ENCODE measurements at regions not wholly inside any gene's neighbourhood (a gene's known extent, or its start where the extent isn't known, plus 50 kb on each side); places are given as distances from the start of the nearest gene placed in this dataset.
"Not testable (repeated sequence)": the region's sequence is repeated elsewhere in the genome, so short reads cannot be mapped to it uniquely, and the experiment has no call there.

DNA sequence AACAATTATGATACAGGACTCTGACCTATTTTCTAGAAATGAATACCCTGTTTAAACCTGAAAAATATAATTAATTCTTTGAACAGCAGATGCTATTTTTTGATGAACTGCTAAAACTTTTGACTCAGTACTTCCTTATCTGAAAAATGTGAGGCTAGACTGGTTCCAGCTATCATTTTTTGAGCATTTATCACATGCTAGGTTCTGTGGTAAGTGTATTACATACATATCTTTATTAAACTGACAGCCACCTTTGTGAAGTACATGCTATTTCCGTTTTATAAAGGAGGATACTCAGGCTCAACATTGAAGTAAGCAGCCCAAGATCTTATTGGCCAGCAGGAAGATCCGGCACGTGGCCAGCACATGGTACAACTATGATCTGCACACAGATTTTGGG lies 459.8 kb upstream of the SEL1L start:
- Histone ChIP-seq H3K9me3 (ENCODE audit: control insufficient read depth, low read length) (no peaks in the 10 kb centered on the region), H3K27me3 (replicated peaks; ENCODE audit: control insufficient read depth, insufficient read depth, low read length) (no peaks in the 10 kb centered on the region), H3K4me1 (ENCODE audit: control insufficient read depth, insufficient read depth, low read length) (no peaks in the 10 kb centered on the region), H3K9ac (ENCODE audit: low read length) (no peak overlapping the region), H3K4me3 (ENCODE audit: low read length) (no peak overlapping the region), H3K36me3 (ENCODE audit: control insufficient read depth, insufficient read depth, low read length, severe bottlenecking) (no peaks in the 10 kb centered on the region)
- DNase-seq (ENCODE audit: low read depth): no peak

GRCh38 chr14:82003426-82003825 lies 469.8 kb upstream of the SEL1L start:
- DNase-seq (ENCODE audit: low read depth): no peak
- Histone ChIP-seq H3K4me1 (ENCODE audit: control insufficient read depth, insufficient read depth, low read length) (no peaks in the 10 kb centered on the region), H3K4me3 (ENCODE audit: low read length) (no peak overlapping the region), H3K27me3 (replicated peaks; ENCODE audit: control insufficient read depth, insufficient read depth, low read length) (no peaks in the 10 kb centered on the region), H3K36me3 (ENCODE audit: control insufficient read depth, insufficient read depth, low read length, severe bottlenecking) (no peaks in the 10 kb centered on the region), H3K9me3 (ENCODE audit: control insufficient read depth, low read length) (no peaks in the 10 kb centered on the region), H3K9ac (ENCODE audit: low read length) (no peak overlapping the region)

GRCh38 chr14:82009076-82009475 lies 475.4 kb upstream of the SEL1L start:
- no peak for DNase-seq (ENCODE audit: low read depth)
- Histone ChIP-seq H3K36me3 (ENCODE audit: control insufficient read depth, insufficient read depth, low read length, severe bottlenecking) (no peaks in the 10 kb centered on the region), H3K9me3 (ENCODE audit: control insufficient read depth, low read length) (peaks cover 13% of the 10 kb centered on the region), H3K4me1 (ENCODE audit: control insufficient read depth, insufficient read depth, low read length) (no peaks in the 10 kb centered on the region), H3K4me3 (ENCODE audit: low read length) (no peak overlapping the region), H3K27me3 (replicated peaks; ENCODE audit: control insufficient read depth, insufficient read depth, low read length) (no peaks in the 10 kb centered on the region), H3K9ac (ENCODE audit: low read length) (no peak overlapping the region)

- H3K9ac ChIP-seq (ENCODE audit: low read length): no peak overlapping the region
- H3K36me3 ChIP-seq (ENCODE audit: control insufficient read depth, insufficient read depth, low read length, severe bottlenecking): no peaks in the 10 kb centered on the region
- no peak for DNase-seq (ENCODE audit: low read depth)
- peaks cover 13% of the 10 kb centered on the region for H3K9me3 ChIP-seq (ENCODE audit: control insufficient read depth, low read length)
- no peaks in the 10 kb centered on the region for H3K4me1 ChIP-seq (ENCODE audit: control insufficient read depth, insufficient read depth, low read length)
- H3K27me3 ChIP-seq (replicated peaks; ENCODE audit: control insufficient read depth, insufficient read depth, low read length): no peaks in the 10 kb centered on the region
- H3K4me3 ChIP-seq (ENCODE audit: low read length): no peak overlapping the region
These were observed 476.3 kb upstream of the SEL1L start for GRCh38 chr14:82009993-82010392.

DNA sequence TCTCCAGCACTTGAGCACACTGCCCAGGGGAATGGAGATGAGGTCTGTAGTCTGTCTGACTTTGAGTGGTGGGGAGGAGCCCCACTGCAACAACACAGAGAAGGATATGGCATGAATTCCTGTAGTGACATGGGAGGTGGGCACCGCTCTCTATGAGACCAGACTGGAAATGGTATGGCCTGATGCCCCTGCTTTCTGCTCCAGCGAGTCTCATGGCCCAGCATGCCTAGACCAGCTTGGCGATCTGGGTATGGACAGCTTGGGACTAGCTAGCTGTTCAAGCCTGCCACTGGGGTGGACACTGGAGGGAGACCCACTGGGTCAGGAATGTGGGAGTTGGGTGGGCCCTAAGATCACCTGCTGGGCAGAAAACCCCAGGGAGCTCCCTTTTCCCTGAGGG lies 477.8 kb upstream of the SEL1L start:
- H3K9ac ChIP-seq (ENCODE audit: low read length): no peak overlapping the region
- H3K27me3 ChIP-seq (replicated peaks; ENCODE audit: control insufficient read depth, insufficient read depth, low read length): no peaks in the 10 kb centered on the region
- no peaks in the 10 kb centered on the region for H3K4me1 ChIP-seq (ENCODE audit: control insufficient read depth, insufficient read depth, low read length)
- DNase-seq (ENCODE audit: low read depth): no peak
- peaks cover 13% of the 10 kb centered on the region for H3K9me3 ChIP-seq (ENCODE audit: control insufficient read depth, low read length)
- no peak overlapping the region for H3K4me3 ChIP-seq (ENCODE audit: low read length)
- H3K36me3 ChIP-seq (ENCODE audit: control insufficient read depth, insufficient read depth, low read length, severe bottlenecking): no peaks in the 10 kb centered on the region

- no peak for DNase-seq (ENCODE audit: low read depth)
- Histone ChIP-seq H3K36me3 (ENCODE audit: control insufficient read depth, insufficient read depth, low read length, severe bottlenecking) (no peaks in the 10 kb centered on the region), H3K27me3 (replicated peaks; ENCODE audit: control insufficient read depth, insufficient read depth, low read length) (no peaks in the 10 kb centered on the region), H3K9me3 (ENCODE audit: control insufficient read depth, low read length) (no peaks in the 10 kb centered on the region), H3K9ac (ENCODE audit: low read length) (no peak overlapping the region), H3K4me1 (ENCODE audit: control insufficient read depth, insufficient read depth, low read length) (no peaks in the 10 kb centered on the region), H3K4me3 (ENCODE audit: low read length) (no peak overlapping the region)
These were observed 495.4 kb upstream of the SEL1L start for GRCh38 chr14:82029038-82029437.

GRCh38 chr14:82035397-82035796 lies 501.7 kb upstream of the SEL1L start:
- Histone ChIP-seq H3K9me3 (ENCODE audit: control insufficient read depth, low read length) (no peaks in the 10 kb centered on the region), H3K4me1 (ENCODE audit: control insufficient read depth, insufficient read depth, low read length) (no peaks in the 10 kb centered on the region), H3K4me3 (ENCODE audit: low read length) (no peak overlapping the region), H3K27me3 (replicated peaks; ENCODE audit: control insufficient read depth, insufficient read depth, low read length) (no peaks in the 10 kb centered on the region), H3K9ac (ENCODE audit: low read length) (no peak overlapping the region), H3K36me3 (ENCODE audit: control insufficient read depth, insufficient read depth, low read length, severe bottlenecking) (no peaks in the 10 kb centered on the region)
- DNase-seq (ENCODE audit: low read depth): no peak

DNA sequence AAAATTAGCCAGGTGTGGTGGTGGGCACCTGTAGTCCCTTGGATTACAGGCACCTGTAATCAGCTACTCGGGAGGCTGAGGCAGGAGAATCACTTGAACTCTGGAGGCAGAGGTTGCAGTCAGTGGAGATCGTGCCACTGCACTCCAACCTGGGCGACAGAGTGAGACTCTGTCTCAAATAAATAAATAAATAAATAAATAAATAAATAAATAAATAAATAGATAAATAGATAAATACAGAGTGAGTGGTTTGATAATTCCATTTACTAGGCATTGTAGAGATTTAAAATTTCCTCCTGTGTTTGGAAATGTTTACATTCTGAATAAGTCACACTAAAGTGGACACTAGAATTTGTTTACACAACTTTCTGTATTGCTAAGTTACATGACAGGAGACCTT lies 504.4 kb upstream of the SEL1L start:
- H3K27me3 ChIP-seq (replicated peaks; ENCODE audit: control insufficient read depth, insufficient read depth, low read length): not testable (repeated sequence)

DNA sequence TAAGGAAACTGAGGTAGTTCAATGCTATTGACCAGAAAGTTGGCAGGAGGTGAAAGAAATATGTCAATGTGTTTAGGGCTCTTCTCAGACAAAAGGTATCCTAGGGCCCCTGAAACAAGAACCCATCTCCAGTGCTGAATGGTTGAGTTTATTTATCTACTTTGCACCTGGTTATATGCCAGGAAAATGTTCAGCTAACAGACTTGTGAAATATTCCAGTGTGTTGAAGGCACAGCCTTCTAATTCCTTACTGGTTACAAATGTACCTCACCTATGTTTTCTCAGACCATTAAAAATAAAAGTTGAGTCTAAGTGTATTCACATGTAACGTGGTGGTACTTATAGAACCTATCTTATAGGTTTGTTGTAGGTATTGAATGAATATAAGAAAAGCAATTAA lies 511.7 kb upstream of the SEL1L start:
- H3K27me3 ChIP-seq (replicated peaks; ENCODE audit: control insufficient read depth, insufficient read depth, low read length): no peaks in the 10 kb centered on the region
- H3K36me3 ChIP-seq (ENCODE audit: control insufficient read depth, insufficient read depth, low read length, severe bottlenecking): no peaks in the 10 kb centered on the region
- no peaks in the 10 kb centered on the region for H3K4me1 ChIP-seq (ENCODE audit: control insufficient read depth, insufficient read depth, low read length)
- DNase-seq (ENCODE audit: low read depth): no peak
- H3K9me3 ChIP-seq (ENCODE audit: control insufficient read depth, low read length): no peaks in the 10 kb centered on the region
- no peak overlapping the region for H3K4me3 ChIP-seq (ENCODE audit: low read length)
- no peak overlapping the region for H3K9ac ChIP-seq (ENCODE audit: low read length)

More for the DNA sequence above, 504.4 kb upstream of the SEL1L start:
- H3K9ac ChIP-seq (ENCODE audit: low read length); DNase-seq (ENCODE audit: low read depth); H3K9me3 ChIP-seq (ENCODE audit: control insufficient read depth, low read length); H3K4me3 ChIP-seq (ENCODE audit: low read length); H3K4me1 ChIP-seq (ENCODE audit: control insufficient read depth, insufficient read depth, low read length); H3K36me3 ChIP-seq (ENCODE audit: control insufficient read depth, insufficient read depth, low read length, severe bottlenecking): not testable (repeated sequence)

GRCh38 chr14:82046512-82047226 lies 513.0 kb upstream of the SEL1L start:
- H3K4me1 ChIP-seq (ENCODE audit: control insufficient read depth, insufficient read depth, low read length): no peaks in the 10 kb centered on the region
- H3K4me3 ChIP-seq (ENCODE audit: low read length): no peak overlapping the region
- no peaks in the 10 kb centered on the region for H3K9me3 ChIP-seq (ENCODE audit: control insufficient read depth, low read length)
- no peaks in the 10 kb centered on the region for H3K27me3 ChIP-seq (replicated peaks; ENCODE audit: control insufficient read depth, insufficient read depth, low read length)
- no peaks in the 10 kb centered on the region for H3K36me3 ChIP-seq (ENCODE audit: control insufficient read depth, insufficient read depth, low read length, severe bottlenecking)
- no peak for DNase-seq (ENCODE audit: low read depth)
- H3K9ac ChIP-seq (ENCODE audit: low read length): no peak overlapping the region

- Histone ChIP-seq H3K9ac (ENCODE audit: low read length) (no peak overlapping the region), H3K4me3 (ENCODE audit: low read length) (no peak overlapping the region), H3K36me3 (ENCODE audit: control insufficient read depth, insufficient read depth, low read length, severe bottlenecking) (no peaks in the 10 kb centered on the region), H3K27me3 (replicated peaks; ENCODE audit: control insufficient read depth, insufficient read depth, low read length) (no peaks in the 10 kb centered on the region), H3K4me1 (ENCODE audit: control insufficient read depth, insufficient read depth, low read length) (no peaks in the 10 kb centered on the region), H3K9me3 (ENCODE audit: control insufficient read depth, low read length) (no peaks in the 10 kb centered on the region)
- no peak for DNase-seq (ENCODE audit: low read depth)
These were observed 514.3 kb upstream of the SEL1L start for GRCh38 chr14:82047777-82048470.

Measured in adipocyte (in vitro differentiated cells).